Fibroblast of skin of left biceps (primary cell): ENCODE measurements at regions not wholly inside any gene's neighbourhood (a gene's known extent, or its start where the extent isn't known, plus 50 kb on each side); places are given as distances from the start of the nearest gene placed in this dataset.

ENCODE experiments used
- DNase-seq, 2 experiments: peaks; one replicate each; pipeline ENCODE4 v3.0.0-alpha.2; 2013; ENCODE audit warnings: low read depth in 2 of 2

DNA sequence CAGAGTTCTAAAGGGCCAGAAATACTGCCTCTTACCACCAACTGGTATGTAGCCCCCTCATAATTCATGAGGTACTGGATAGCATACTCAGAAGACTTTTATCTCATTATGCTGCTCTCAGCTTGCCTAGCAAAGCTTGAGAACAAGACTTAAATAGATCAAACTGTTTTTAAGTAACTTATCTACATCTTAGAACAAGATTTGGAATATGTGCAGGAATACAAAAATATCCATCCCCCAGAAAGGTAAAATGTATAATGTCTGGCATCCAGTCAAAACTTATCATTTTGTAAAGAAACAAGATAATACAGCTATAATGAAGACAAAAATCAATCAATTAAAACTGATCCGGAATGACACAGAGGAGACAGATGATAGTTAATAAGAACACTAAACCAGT is 400.4 kb upstream of the TGFBR2 start:
- DNase-seq, result no peak

DNA sequence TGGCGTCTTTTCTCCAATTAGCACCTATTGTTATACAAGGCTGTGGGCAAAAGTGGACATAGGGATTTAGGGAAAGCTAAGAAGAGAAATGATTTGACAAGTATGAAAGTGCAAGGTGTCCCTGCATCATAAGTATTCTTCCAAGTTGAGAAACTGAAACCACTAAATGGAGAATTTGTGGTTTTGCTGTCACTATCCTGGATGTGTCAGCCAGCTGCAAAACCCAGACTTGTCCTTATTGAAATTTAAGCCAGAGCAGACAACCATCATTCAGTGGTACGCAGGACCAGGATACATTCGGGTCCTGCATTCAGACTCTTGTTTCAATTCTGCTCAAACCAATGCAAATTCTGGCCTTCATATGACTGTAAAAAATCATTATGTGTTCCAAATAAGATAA is 384.8 kb upstream of the TGFBR2 start:
- no peak for DNase-seq

DNA sequence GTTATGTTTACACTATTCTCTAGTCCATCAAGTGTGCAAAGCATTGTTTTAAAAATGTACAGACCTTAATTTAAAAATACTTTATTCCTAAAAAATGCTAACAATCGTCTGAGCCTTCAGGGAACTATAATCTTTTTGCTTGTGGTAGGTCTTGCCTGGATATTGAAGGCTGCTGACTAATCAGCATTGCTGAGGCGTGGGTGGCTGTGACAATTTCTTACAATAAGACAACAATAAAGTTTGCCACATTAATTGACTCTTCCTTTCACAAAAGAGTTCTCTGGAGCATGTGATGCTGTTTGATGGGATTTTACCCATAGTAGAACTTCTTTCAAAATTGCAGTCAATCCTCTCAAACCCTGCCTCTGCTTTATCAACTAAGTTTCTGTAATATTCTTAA is 384.0 kb upstream of the TGFBR2 start:
- no peak for DNase-seq

- no peak for DNase-seq
Observed at GRCh38 chr3:30225021-30225420, 381.4 kb upstream of the TGFBR2 start.

- no peak for DNase-seq
Observed at GRCh38 chr3:30226601-30227151, 379.7 kb upstream of the TGFBR2 start.

GRCh38 chr3:30227571-30228301 is 378.7 kb upstream of the TGFBR2 start:
- peak; percentile 82 to 88 for DNase-seq

DNA sequence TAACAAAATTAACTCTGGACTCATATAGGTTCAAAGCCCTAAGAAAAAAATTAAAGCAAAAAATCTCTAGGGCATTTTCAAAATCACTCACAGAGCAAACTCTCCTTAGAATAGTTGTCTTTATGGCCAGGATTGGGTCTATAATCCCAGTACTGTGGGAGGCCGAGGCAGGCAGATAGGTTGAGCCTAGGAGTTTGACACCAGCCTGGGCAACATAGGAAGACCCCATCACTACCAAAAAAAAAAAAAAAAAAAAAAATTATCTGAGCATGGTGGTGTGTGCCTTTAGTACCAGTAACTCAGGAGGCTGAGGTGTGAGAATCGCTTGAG is 378.1 kb upstream of the TGFBR2 start:
- DNase-seq, result no peak

DNA sequence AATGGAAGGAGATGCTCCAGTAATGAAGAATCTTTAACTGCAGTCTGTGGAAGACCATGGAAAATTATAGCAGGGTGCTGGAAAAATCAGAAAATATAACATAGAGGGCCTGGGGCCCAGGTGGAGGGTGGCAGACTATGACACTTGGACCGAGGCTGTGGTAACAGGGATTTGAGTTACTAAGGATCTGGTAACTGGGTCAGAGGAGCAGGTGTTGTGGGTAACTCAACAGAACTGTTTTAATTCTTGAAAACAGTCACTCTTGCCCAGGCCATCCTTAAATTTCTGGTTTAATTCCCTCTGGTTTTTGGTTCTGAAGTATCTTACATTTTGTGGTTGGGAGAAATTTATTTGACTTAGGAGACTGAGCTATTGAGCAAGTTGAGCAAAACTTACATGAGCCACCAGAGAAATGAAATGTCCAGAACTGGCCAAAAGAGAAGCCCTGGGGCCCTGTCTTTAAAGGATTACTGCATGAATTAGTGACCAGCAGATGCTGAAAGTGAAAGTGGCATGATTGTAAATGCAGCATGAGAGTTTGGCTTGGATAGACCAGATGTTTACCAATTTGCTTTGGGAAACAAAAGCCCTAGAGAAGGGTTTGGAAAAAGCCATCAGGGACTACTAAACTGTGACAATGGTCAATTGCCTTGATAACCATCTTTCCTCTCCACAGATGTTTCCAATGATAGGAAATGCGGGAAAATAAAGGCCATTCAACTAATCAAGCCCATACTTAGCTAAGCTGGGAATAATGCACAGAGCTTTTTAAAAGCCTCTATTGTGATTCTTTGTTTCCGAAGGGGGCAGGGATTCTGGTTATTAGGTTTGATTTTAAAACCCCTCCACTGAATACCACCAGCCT is 374.9 kb upstream of the TGFBR2 start:
- no peak for DNase-seq

GRCh38 chr3:30232142-30232541 is 374.3 kb upstream of the TGFBR2 start:
- peak in 1 of 2 experiments; percentile 48 for DNase-seq

GRCh38 chr3:30233913-30234646 is 372.3 kb upstream of the TGFBR2 start:
- no peak for DNase-seq

GRCh38 chr3:30236011-30236410 is 370.4 kb upstream of the TGFBR2 start:
- no peak for DNase-seq

DNA sequence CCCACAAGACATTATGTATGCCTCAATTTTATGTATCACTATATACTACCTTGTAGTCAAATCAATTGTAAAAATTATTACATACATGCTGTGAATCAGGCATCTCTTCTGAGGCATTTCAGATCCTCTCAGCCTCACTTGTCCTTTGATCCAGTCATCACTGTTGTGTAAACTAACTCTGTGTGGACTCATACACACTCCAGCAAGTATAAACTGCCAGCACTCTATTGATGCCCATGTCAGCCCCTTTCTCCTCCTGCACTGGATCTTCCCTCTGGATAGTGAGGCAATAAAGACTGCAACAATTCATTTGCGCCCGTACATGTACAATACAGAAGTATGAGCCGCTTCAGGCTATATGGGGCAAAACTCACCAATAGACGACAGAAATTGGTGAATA is 364.7 kb upstream of the TGFBR2 start:
- no peak for DNase-seq

DNA sequence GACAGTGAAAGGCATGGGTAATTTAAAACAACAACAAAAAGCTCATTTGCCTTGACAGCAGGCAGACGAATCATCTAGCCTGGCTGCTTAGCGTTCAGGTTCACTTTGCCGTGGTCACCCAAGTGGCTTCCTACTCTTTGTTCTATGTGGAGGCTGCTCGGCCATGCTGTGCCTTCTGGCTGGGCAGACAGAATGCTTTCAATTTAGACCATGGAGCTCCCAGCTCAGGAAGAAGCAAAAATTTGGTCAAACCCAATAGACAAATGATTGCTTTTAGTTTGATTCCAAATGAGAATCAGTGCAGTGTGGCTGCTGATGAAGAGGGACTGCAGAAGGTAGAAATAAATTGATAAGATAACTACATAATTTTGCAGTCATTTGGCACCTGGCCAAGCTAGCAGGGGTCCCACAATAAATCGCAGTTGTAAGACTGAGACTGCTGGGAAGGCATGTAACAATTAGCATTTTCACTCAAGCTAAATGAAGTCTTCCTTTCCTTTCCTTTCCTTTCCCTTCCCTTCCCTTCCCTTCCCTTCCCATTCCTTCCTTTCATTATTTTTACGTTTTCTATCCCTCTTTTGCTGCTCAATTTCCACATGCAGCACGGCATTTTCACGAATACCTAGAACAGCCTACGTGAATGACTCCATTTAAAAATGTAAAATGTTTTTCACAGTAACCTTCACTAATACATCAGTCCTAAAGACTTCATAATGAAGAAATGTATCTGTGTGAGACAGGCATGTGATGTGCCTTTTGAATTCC is 360.4 kb upstream of the TGFBR2 start:
- DNase-seq, result no peak

DNA sequence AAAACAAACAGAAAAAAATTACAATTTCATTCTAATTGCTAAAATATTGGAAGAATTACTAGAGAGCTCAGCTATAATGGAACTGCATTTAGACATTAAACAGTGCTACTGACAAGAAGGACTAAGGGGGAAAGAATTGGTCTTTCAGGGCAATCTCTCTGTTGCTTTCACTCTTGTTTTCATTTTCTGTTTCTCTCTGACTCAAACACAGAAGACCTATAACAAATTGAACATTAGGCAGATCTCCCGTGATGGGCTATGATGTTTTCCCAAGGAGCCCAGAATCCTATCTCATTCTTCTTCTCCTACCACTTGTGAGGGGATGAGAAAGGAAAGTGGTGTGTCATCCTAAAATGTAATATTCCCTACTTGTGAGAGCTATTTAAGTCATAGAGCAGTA is 358.0 kb upstream of the TGFBR2 start:
- no peak for DNase-seq

DNA sequence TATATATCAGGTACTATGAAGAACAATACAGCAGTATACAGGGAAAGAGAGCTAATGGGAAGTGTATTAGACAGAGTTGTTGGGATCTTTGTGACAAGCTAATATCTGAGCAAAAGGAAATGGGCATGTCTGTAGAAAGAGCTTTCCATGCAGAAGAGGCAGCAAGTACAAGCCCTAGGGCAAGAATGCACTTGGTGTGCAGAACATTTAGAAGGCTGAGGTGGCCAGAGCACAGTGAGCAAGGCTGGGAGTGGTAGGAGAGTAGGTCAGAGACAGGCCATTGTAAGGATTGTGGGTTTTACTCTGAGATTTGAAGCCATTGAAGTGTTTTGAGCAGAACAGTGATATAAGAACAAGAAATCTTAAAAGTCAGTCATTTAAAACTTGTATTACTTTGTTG is 353.9 kb upstream of the TGFBR2 start:
- DNase-seq, result no peak

DNA sequence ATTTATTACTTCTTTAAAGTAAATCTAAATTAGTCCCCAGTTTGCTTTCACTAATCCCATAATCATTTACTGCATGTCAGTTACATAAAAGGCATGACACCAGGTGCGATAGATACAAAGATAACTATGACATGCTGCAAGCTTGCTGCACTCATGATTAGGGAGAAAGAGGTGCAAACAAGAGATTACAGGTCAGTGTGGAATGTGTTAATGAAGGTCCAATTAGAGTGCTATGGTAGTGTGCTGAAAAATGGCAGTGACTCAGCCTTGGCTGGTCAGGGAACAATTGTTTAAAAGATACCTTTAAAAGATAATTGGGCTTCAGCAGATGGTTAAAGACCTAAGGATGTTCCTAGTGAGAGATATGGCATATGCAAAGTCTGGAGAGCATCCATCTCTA is 352.6 kb upstream of the TGFBR2 start:
- no peak for DNase-seq

- no peak for DNase-seq
Observed at GRCh38 chr3:30256474-30256873, 349.9 kb upstream of the TGFBR2 start.

GRCh38 chr3:30258426-30259392 is 347.7 kb upstream of the TGFBR2 start:
- DNase-seq, result no peak

DNA sequence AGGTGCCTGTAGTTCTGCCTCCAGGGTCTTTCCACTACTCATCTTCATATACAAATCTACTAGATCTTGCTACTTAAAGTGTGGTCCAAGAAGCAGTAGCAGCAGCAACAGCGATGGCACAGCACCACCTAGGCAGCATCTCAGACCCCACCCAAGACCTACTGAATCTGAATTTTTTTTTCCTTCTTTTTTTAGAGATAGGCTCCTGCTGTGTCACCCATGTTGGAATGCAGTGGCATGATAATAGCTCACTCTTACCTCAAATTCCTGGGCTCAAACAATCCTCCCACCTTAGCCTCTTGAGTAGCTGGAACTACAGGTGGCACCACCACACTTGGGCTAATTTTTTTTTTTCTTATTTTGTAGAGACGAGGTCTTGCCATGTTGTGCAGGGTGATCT is 346.7 kb upstream of the TGFBR2 start:
- DNase-seq, result no peak

DNA sequence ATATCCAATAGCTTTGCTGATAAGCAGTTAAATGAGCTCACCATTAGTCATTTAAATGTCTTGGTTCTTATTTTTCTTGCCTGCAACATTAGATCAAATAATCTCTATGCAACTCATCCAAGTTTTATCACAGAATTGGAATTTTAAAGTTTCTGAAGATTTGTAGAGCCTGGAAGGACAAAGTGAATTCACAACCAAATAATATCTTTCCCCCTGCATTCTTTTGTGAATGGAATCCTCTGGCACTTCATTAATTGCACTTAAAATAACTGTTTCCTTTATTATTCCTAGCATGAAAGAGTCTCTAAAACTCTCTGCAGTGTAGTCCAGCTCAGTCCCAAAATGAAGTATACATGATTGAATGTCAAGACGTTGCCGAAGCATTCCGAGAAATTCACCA is 345.6 kb upstream of the TGFBR2 start:
- no peak for DNase-seq
